Mesothelial cell of epicardium (in vitro differentiated cells): ENCODE measurements at regions not wholly inside any gene's neighbourhood (a gene's known extent, or its start where the extent isn't known, plus 50 kb on each side); places are given as distances from the start of the nearest gene placed in this dataset.
"Not testable (repeated sequence)": the region's sequence is repeated elsewhere in the genome, so short reads cannot be mapped to it uniquely, and the experiment has no call there.

Experiments used
- DNase-seq, 2 experiments: peaks; one replicate each; pipeline ENCODE4 v3.0.0; 2021; ENCODE audit warnings: low spot score in 2 of 2; ENCODE audit not compliant: unreplicated experiment in 2 of 2
- H3K27ac Mint-ChIP-seq: 2 replicates; pipeline ENCODE4 v1.8.0; 2021; ENCODE audit warnings: mixed read lengths
- H3K27me3 Mint-ChIP-seq: 2 replicates; pipeline ENCODE4 v1.8.0; 2021; ENCODE audit warnings: low read depth, mixed read lengths
- H3K36me3 Mint-ChIP-seq: 2 replicates; pipeline ENCODE4 v1.8.0; 2021; ENCODE audit warnings: mixed read lengths
- H3K4me1 Mint-ChIP-seq: 2 replicates; pipeline ENCODE4 v1.8.0; 2021; ENCODE audit warnings: mixed read lengths
- H3K4me3 Mint-ChIP-seq: 2 replicates; pipeline ENCODE4 v1.8.0; 2021; ENCODE audit warnings: mild to moderate bottlenecking, moderate library complexity, mixed read lengths
- H3K9me3 Mint-ChIP-seq: 2 replicates; pipeline ENCODE4 v1.8.0; 2021; ENCODE audit warnings: mixed read lengths
- CTCF ChIP-seq: fragments of 200-600 bp; sonication (generic); IDR thresholded peaks from one replicate; pipeline ENCODE4 v1.5.0; 2021; ENCODE audit warnings: antibody characterized with exemption; ENCODE audit not compliant: unreplicated experiment

DNA sequence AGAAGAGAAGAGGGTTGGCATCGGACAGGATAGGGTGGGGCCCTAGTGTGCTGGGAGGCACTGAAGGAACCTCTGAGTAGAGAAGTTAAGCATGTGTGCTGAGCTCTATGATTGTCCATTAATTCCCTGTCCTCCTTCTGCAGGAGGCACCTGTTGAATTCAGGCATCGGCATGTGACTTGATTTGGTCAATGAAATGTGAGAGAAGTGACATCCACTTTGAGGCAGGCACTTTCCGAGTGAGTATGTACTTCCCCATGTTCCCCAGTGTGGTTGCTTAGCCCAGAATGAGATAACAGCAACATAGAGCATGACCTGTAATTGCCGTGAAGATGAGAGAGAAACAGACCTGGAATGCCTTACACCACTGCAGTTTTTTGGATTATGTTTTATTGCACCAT is 224.8 kb downstream of the RPLP1 start:
- TF ChIP-seq CTCF, result no peak
- H3K36me3 Mint-ChIP-seq, result no peaks in the 10 kb centered on the region
- no peak for DNase-seq
- no peak overlapping the region for H3K4me3 Mint-ChIP-seq
- H3K27me3 Mint-ChIP-seq, result peaks cover 52% of the 10 kb centered on the region
- no peak overlapping the region for H3K27ac Mint-ChIP-seq
- H3K9me3 Mint-ChIP-seq, result peaks cover 9% of the 10 kb centered on the region
- peaks cover 3% of the 10 kb centered on the region for H3K4me1 Mint-ChIP-seq

DNA sequence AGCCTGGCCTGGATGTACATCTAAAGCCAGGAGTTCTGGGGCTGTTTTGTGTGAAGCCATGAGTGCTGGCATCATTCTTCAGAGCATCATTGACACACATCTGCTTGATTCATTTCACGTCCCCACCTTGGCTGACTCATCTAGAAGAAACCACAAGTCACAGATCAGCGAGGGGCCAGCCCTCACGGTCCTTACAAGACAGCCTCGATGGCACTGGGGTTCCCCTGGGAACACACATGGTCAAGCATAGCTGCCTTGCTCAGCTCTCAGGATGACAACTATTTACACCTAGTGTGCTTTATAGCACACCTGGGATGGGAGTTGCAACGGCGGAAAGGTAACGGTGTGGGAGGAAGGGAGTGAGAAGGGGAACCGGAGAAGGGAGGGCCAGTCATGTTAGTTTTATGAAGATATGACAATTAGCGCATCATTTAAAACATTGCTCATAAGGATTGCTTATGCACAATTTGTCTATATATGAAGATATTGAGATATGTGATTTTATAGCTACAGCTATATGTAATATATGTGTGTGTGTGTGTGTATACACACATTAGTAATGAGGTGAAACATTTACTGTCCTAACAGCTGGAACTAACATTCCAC is 227.1 kb downstream of the RPLP1 start:
- DNase-seq, result no peak
- Mint-ChIP-seq H3K27me3 (peaks cover 43% of the 10 kb centered on the region), H3K4me1 (no peaks in the 10 kb centered on the region), H3K9me3 (peaks cover 17% of the 10 kb centered on the region), H3K36me3 (peaks cover 3% of the 10 kb centered on the region), H3K27ac (no peak overlapping the region), H3K4me3 (no peak overlapping the region)
- no peak for TF ChIP-seq CTCF

DNA sequence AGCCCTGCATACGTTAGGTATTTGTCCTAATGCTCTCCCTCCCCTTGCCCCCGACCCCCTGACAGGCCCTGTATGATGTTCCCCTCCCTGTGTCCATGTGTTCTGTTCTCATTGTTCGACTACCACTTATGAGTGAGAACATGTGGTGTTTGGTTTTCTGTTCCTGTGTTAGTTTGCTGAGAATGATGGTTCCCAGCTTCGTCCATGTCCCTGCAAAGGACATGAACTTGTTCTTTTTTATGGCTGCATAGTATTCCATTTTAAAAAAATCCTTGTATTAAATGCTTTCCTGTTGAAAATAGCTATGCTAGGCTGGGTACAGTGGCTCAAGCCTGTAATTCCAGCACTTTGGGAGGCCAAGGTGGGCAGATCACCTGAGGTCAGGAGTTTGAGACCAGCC is 232.2 kb downstream of the RPLP1 start:
- DNase-seq, H3K4me3 Mint-ChIP-seq, H3K4me1 Mint-ChIP-seq, H3K27ac Mint-ChIP-seq, H3K36me3 Mint-ChIP-seq: not testable (repeated sequence)
- peaks cover 34% of the 10 kb centered on the region for H3K9me3 Mint-ChIP-seq
- H3K27me3 Mint-ChIP-seq, result peaks cover 22% of the 10 kb centered on the region

GRCh38 chr15:69685512-69686452 is 233.2 kb downstream of the RPLP1 start:
- no peak overlapping the region for H3K27ac Mint-ChIP-seq
- no peaks in the 10 kb centered on the region for H3K4me1 Mint-ChIP-seq
- H3K36me3 Mint-ChIP-seq, result peaks cover 3% of the 10 kb centered on the region
- no peak overlapping the region for H3K4me3 Mint-ChIP-seq
- peaks cover 34% of the 10 kb centered on the region for H3K9me3 Mint-ChIP-seq
- DNase-seq, result no peak
- TF ChIP-seq CTCF, result no peak
- H3K27me3 Mint-ChIP-seq, result peaks cover 19% of the 10 kb centered on the region

GRCh38 chr15:69686626-69687025 is 234.0 kb downstream of the RPLP1 start:
- Mint-ChIP-seq H3K4me1 (no peaks in the 10 kb centered on the region), H3K27ac (no peak overlapping the region), H3K36me3 (peaks cover 3% of the 10 kb centered on the region), H3K4me3 (no peak overlapping the region), H3K27me3 (peaks cover 22% of the 10 kb centered on the region), H3K9me3 (peaks cover 32% of the 10 kb centered on the region)
- no peak for TF ChIP-seq CTCF
- DNase-seq, result no peak

DNA sequence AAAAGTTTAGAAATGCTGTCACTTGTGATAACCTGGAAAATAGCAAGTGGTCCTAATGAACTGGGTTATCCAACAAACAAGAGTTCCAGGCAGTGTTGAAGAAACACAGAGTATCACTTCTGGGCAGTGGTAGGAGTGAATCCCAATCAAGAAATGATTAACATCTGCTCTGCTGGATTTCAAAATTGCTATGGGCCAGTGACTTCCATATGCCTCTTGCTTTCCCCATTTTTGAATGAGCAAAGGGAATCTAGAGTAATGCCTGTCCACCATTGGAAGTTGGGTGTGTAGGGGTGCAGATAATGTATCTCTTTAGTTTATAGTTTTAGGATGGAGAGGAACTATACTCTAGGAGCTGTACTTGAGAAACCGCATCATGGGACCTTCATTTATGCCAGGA is 236.5 kb downstream of the RPLP1 start:
- no peaks in the 10 kb centered on the region for H3K36me3 Mint-ChIP-seq
- TF ChIP-seq CTCF, result no peak
- no peak overlapping the region for H3K4me3 Mint-ChIP-seq
- H3K4me1 Mint-ChIP-seq, result no peaks in the 10 kb centered on the region
- H3K27me3 Mint-ChIP-seq, result peaks cover 39% of the 10 kb centered on the region
- no peak for DNase-seq
- H3K9me3 Mint-ChIP-seq, result peaks cover 16% of the 10 kb centered on the region
- no peak overlapping the region for H3K27ac Mint-ChIP-seq
